GM12873 (cell line): ENCODE measurements at regions not wholly inside any gene's neighbourhood (a gene's known extent, or its start where the extent isn't known, plus 50 kb on each side); places are given as distances from the start of the nearest gene placed in this dataset.

Experiments
- CTCF ChIP-seq: IDR thresholded peaks from 2 replicates; pipeline ENCODE4 v1.5.1; 2012; ENCODE audit warnings: low read depth, mild to moderate bottlenecking, moderate library complexity, low read length, control low read depth; ENCODE audit not compliant: insufficient read depth; ENCODE audit errors: missing control alignments

- TF ChIP-seq CTCF = no peak
These were observed 330.7 kb downstream of the COL12A1 start for GRCh38 chr6:74875193-74875592.

- no peak for TF ChIP-seq CTCF
These were observed 332.9 kb downstream of the COL12A1 start for GRCh38 chr6:74872754-74873476.

DNA sequence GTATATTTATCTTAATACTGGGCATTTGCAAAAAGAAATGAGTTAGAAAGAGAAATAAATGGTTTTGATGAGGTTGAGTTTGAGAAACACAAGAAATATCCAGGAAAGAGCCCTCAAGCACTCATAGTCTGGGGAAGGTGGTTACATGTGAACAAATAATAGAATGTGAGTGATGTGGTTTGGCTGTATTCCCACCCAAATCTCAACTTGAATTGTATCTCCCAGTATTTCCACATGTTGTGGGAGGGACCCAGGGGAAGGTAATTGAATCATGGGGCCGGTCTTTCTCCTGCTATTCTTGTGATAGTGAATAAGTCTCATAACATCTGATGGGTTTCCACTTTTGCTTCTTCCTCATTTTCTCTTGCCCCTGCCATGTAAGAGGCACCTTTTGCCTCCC, 334.1 kb downstream of the COL12A1 start:
- no peak for TF ChIP-seq CTCF

GRCh38 chr6:74870403-74870802, 335.4 kb downstream of the COL12A1 start:
- TF ChIP-seq CTCF = peak; percentile 33

- no peak for TF ChIP-seq CTCF
These were observed 338.6 kb downstream of the COL12A1 start for GRCh38 chr6:74867291-74867690.

- TF ChIP-seq CTCF = no peak
These were observed 341.9 kb downstream of the COL12A1 start for GRCh38 chr6:74863968-74864367.

DNA sequence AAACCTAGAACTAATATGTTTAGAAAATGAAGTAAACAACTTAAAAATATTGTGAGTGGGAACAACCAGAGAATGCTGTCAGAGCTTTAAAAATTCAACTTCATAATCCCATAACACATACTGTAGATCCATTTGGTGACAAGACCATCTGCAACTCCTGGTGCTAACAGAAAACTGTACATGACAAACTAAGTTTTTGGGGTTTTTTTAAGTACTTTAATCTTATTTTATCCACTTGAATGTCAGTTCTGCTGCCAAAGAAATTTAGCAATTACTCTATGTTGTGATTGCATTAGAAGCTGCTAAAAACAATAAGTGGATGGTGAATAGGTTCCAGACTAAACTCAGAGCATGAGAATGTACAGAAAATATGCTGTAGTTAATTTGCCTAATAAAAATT, 345.4 kb downstream of the COL12A1 start:
- no peak for TF ChIP-seq CTCF
